HG02678 (cell line): ENCODE measurements at regions not wholly inside any gene's neighbourhood (a gene's known extent, or its start where the extent isn't known, plus 50 kb on each side); places are given as distances from the start of the nearest gene placed in this dataset.
"Not testable (repeated sequence)": the region's sequence is repeated elsewhere in the genome, so short reads cannot be mapped to it uniquely, and the experiment has no call there.

Experiments used
- ATAC-seq: cut with Tn5 transposase; IDR thresholded peaks from one replicate; pipeline ENCODE4 v1.9.1; 2021; ENCODE audit warnings: mild to moderate bottlenecking, moderate library complexity; ENCODE audit not compliant: unreplicated experiment

- no peak for ATAC-seq
These were observed 132.3 kb upstream of the NR3C2 start for GRCh38 chr4:148574502-148574901.

- ATAC-seq: no peak
These were observed 131.9 kb upstream of the NR3C2 start for GRCh38 chr4:148574066-148574465.

- no peak for ATAC-seq
These were observed 131.1 kb upstream of the NR3C2 start for GRCh38 chr4:148573296-148573695.

GRCh38 chr4:148565801-148566200, 123.6 kb upstream of the NR3C2 start:
- ATAC-seq: no peak

GRCh38 chr4:148563684-148564083, 121.5 kb upstream of the NR3C2 start:
- ATAC-seq: no peak

GRCh38 chr4:148561467-148561866, 119.3 kb upstream of the NR3C2 start:
- ATAC-seq: no peak

- ATAC-seq: no peak
These were observed 115.6 kb upstream of the NR3C2 start for GRCh38 chr4:148557793-148558192.

GRCh38 chr4:148550788-148551187, 108.6 kb upstream of the NR3C2 start:
- no peak for ATAC-seq

- no peak for ATAC-seq
These were observed 100.9 kb upstream of the NR3C2 start for GRCh38 chr4:148542922-148543623.

GRCh38 chr4:148540622-148541326, 98.6 kb upstream of the NR3C2 start:
- no peak for ATAC-seq

GRCh38 chr4:148539387-148539786, 97.2 kb upstream of the NR3C2 start:
- ATAC-seq: no peak

- ATAC-seq: not testable (repeated sequence)
These were observed 91.6 kb upstream of the NR3C2 start for GRCh38 chr4:148533851-148534250.

- ATAC-seq: no peak
These were observed 87.9 kb upstream of the NR3C2 start for GRCh38 chr4:148530114-148530513.

GRCh38 chr4:148527571-148527970, 85.4 kb upstream of the NR3C2 start:
- no peak for ATAC-seq

- no peak for ATAC-seq
These were observed 80.8 kb upstream of the NR3C2 start for GRCh38 chr4:148522995-148523394.

- no peak for ATAC-seq
These were observed 73.0 kb upstream of the NR3C2 start for GRCh38 chr4:148515248-148515647.

GRCh38 chr4:148514581-148514980, 72.4 kb upstream of the NR3C2 start:
- no peak for ATAC-seq

GRCh38 chr4:148514041-148514440, 71.8 kb upstream of the NR3C2 start:
- ATAC-seq: no peak

- ATAC-seq: no peak
These were observed 68.0 kb upstream of the NR3C2 start for GRCh38 chr4:148510211-148510610.

- no peak for ATAC-seq
These were observed 61.5 kb upstream of the NR3C2 start for GRCh38 chr4:148503681-148504080.

- ATAC-seq: no peak
These were observed 55.0 kb upstream of the NR3C2 start for GRCh38 chr4:148497258-148497657.

- ATAC-seq: no peak
These were observed 53.2 kb upstream of the NR3C2 start for GRCh38 chr4:148495463-148495862.
